Activated CD4-positive, alpha-beta T cell treated with anti-CD3 and anti-CD28 coated beads for 36 hours (primary cell): ENCODE measurements at regions not wholly inside any gene's neighbourhood (a gene's known extent, or its start where the extent isn't known, plus 50 kb on each side); places are given as distances from the start of the nearest gene placed in this dataset.
"Not testable (repeated sequence)": the region's sequence is repeated elsewhere in the genome, so short reads cannot be mapped to it uniquely, and the experiment has no call there.

ENCODE experiments used
- ATAC-seq: fragments of 200-7000 bp; cut with Tn5 transposase; one replicate; pipeline ENCODE4 v1.10.0; 2021; ENCODE audit warnings: mild to moderate bottlenecking, moderate library complexity
- CTCF ChIA-PET: fragments of 350-600 bp; sonication (Branson Sonifier 250); formaldehyde crosslinking; loops from one replicate; lab custom pipeline; 2021; ENCODE audit warnings: antibody characterized with exemption; lab: Charles Lee
- POLR2A ChIA-PET: fragments of 350-600 bp; sonication (Branson Sonifier 250); formaldehyde crosslinking; loops from one replicate; lab custom pipeline; 2021; ENCODE audit warnings: antibody characterized with exemption, inconsistent platforms; lab: Charles Lee
- DNase-seq: peaks from one replicate; pipeline ENCODE4 v3.0.0-alpha.2; 2020
- H3K27ac Mint-ChIP-seq: one replicate; pipeline ENCODE4 v1.8.0; 2021; ENCODE audit warnings: mixed read lengths
- H3K27me3 Mint-ChIP-seq: one replicate; pipeline ENCODE4 v1.8.0; 2021; ENCODE audit warnings: mixed read lengths
- H3K36me3 Mint-ChIP-seq: one replicate; pipeline ENCODE4 v1.8.0; 2021; ENCODE audit warnings: low read depth, mixed read lengths
- H3K4me1 Mint-ChIP-seq: one replicate; pipeline ENCODE4 v1.8.0; 2021; ENCODE audit warnings: mixed read lengths
- H3K4me3 Mint-ChIP-seq: one replicate; pipeline ENCODE4 v1.8.0; 2021; ENCODE audit warnings: mild to moderate bottlenecking, moderate library complexity, mixed read lengths
- H3K9me3 Mint-ChIP-seq: one replicate; pipeline ENCODE4 v1.8.0; 2021; ENCODE audit warnings: low read depth, mixed read lengths
- intact Hi-C, 2 experiments: fragments of 100-400 bp; cut with DNase I in 1 of 2; cut with micrococcal nuclease in 1 of 2; formaldehyde crosslinking; loops; one replicate each; pipeline versions ENCODE4 v1.14.2 to v1.15.1; 2022 to 2024; cut with DNase I, micrococcal nuclease

DNA sequence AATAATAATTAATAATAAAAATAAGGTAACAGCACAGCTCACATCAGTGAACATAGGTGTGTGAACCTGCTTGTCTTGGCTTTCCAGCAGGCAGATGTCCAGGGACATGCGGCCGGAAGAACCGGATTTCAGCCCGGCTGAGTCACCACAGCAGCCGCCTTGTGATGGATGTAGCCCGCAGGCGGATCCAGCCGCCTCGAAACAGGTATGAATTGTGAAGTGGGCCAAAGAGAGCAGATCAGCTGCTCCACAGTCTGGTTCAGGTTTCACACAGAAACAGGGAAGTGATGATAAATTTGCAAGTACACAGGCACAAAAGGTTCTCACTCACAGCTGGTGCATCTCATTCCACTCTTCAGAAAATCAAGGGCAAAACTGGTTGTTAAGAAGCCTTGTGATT lies 55.1 kb downstream of the ID4 start:
- H3K36me3 Mint-ChIP-seq: no peaks in the 10 kb centered on the region
- ChIA-PET POLR2A (no interaction called here), CTCF (interaction anchor here (0.6 kb wide), 1 partner anchor 235 kb away, joined by 4 read pairs; no protein-coding TSS in a partner anchor)
- H3K9me3 Mint-ChIP-seq: no peaks in the 10 kb centered on the region
- H3K27ac Mint-ChIP-seq: no peak overlapping the region
- no peak for DNase-seq
- ATAC-seq: no peak
- intact Hi-C loops: no loop called here
- H3K27me3 Mint-ChIP-seq: peaks cover 3% of the 10 kb centered on the region
- H3K4me3 Mint-ChIP-seq: no peak overlapping the region
- no peaks in the 10 kb centered on the region for H3K4me1 Mint-ChIP-seq

DNA sequence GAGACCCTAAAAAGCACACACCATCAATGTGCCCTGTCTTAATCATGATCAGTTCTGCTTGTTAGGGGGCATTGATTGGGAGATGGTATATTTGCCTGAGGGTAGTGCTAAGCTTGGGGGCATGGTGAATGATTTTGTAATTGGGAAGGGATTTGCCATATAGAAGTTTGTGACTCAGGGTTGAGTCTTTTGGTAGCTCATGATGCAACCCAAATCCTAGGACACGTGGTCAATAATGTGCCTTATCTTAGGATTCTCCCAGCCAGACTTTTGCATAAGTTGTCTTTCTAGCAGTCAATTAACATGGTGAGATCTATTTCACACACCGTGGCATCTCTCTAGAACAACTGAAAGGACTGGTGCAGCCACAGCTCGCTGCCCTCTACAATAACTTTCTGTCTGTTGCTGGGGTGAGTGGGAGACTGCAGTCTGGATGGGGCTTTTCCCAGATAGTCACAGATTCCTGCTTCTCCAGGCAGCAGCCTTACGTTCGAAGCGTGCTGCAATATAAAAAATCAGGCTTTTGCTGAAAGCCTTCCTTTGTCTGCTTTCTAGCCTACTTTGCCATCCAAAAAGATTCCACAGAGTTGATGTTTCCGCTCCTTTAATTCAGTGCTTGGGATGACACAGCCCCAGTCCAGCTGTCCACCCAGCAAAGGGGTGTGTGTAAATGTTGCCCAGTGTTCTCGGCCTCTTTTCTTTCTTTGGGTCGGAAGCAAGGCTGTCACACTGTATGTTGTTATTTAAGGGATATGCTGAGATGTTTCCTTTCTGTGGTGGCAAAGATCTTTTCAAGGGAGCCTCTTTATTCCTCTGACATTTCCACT lies 58.9 kb downstream of the ID4 start:
- H3K36me3 Mint-ChIP-seq: no peaks in the 10 kb centered on the region
- peaks cover 2% of the 10 kb centered on the region for H3K9me3 Mint-ChIP-seq
- CTCF ChIA-PET: interaction anchor here (0.7 kb wide), 1 partner anchor 129 kb away, joined by 3 read pairs; no protein-coding TSS in a partner anchor
- H3K4me3 Mint-ChIP-seq: no peak overlapping the region
- H3K27me3 Mint-ChIP-seq: no peaks in the 10 kb centered on the region
- POLR2A ChIA-PET: no interaction called here
- H3K4me1 Mint-ChIP-seq: no peaks in the 10 kb centered on the region
- no peak for ATAC-seq
- intact Hi-C loops: no loop called here
- no peak for DNase-seq
- no peak overlapping the region for H3K27ac Mint-ChIP-seq

GRCh38 chr6:19896693-19897010 lies 59.5 kb downstream of the ID4 start:
- DNase-seq: no peak
- no peak overlapping the region for H3K4me3 Mint-ChIP-seq
- CTCF ChIA-PET: no interaction called here
- no peaks in the 10 kb centered on the region for H3K27me3 Mint-ChIP-seq
- no peak for ATAC-seq
- H3K36me3 Mint-ChIP-seq: no peaks in the 10 kb centered on the region
- H3K27ac Mint-ChIP-seq: no peak overlapping the region
- intact Hi-C loops: no loop called here
- POLR2A ChIA-PET: no interaction called here
- H3K9me3 Mint-ChIP-seq: peaks cover 2% of the 10 kb centered on the region
- H3K4me1 Mint-ChIP-seq: no peaks in the 10 kb centered on the region

DNA sequence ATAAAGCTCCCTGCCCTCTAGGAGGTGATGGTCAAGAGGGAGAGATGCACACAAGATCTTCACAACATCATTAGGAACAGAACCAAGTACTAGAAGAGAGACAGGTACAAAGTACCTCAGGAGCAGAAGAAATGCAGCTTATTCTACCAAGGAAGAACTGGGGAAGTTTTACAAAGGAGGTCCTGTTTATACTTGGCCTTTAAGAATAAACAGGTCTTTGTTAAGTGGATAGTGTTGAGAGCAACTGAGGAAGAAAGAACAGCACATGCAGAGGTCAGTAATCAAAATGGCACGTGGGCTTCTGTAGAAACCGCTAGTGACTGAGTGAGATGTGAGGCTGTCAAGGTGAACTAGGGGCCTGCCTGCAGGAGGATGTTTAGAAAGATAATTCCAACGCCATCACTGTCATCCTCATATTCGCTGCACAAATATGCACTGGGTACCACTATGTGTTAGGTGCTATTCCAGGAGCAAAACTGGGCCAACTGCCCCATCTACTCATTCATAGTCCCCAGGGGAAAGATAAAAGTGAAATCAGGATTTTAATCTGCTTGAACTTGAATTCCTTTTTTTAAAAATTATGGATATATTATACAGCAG lies 61.1 kb downstream of the ID4 start:
- DNase-seq: no peak
- no peak overlapping the region for H3K27ac Mint-ChIP-seq
- no peak overlapping the region for H3K4me3 Mint-ChIP-seq
- H3K36me3 Mint-ChIP-seq: no peaks in the 10 kb centered on the region
- POLR2A ChIA-PET: no interaction called here
- intact Hi-C loops: no loop called here
- no peaks in the 10 kb centered on the region for H3K4me1 Mint-ChIP-seq
- ATAC-seq: no peak
- CTCF ChIA-PET: no interaction called here
- H3K27me3 Mint-ChIP-seq: no peaks in the 10 kb centered on the region
- H3K9me3 Mint-ChIP-seq: peaks cover 2% of the 10 kb centered on the region

- peaks cover 2% of the 10 kb centered on the region for H3K9me3 Mint-ChIP-seq
- no peaks in the 10 kb centered on the region for H3K4me1 Mint-ChIP-seq
- peaks cover 3% of the 10 kb centered on the region for H3K27me3 Mint-ChIP-seq
- no peak overlapping the region for H3K4me3 Mint-ChIP-seq
- DNase-seq (no peak), ATAC-seq (no peak)
- H3K27ac Mint-ChIP-seq: no peak overlapping the region
- POLR2A ChIA-PET: no interaction called here
- CTCF ChIA-PET: no interaction called here
- H3K36me3 Mint-ChIP-seq: no peaks in the 10 kb centered on the region
- intact Hi-C loops: no loop called here
Measured at GRCh38 chr6:19902201-19902600, 65.0 kb downstream of the ID4 start.

DNA sequence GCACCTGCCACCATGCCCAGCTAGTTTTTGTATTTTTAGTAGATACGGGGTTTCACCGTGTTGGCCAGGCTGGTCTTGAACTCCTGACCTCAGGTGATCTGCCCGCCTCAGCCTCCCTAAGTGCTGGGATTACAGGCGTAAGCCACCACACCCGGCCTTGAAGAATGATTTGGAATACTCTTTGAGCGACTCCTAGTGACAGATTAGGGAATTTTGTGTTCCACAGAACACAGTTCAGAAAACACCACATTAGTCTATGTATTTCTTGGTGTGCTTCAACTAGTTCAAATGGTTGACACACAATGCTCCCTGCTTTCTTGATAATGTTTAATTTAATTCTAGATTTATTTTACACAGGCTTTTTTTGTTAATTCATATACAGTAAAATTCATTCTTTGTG lies 67.2 kb downstream of the ID4 start:
- H3K4me1 Mint-ChIP-seq, POLR2A ChIA-PET, H3K27ac Mint-ChIP-seq, H3K4me3 Mint-ChIP-seq, H3K9me3 Mint-ChIP-seq, H3K27me3 Mint-ChIP-seq, H3K36me3 Mint-ChIP-seq, DNase-seq, ATAC-seq, intact Hi-C loops, CTCF ChIA-PET: not testable (repeated sequence)

DNA sequence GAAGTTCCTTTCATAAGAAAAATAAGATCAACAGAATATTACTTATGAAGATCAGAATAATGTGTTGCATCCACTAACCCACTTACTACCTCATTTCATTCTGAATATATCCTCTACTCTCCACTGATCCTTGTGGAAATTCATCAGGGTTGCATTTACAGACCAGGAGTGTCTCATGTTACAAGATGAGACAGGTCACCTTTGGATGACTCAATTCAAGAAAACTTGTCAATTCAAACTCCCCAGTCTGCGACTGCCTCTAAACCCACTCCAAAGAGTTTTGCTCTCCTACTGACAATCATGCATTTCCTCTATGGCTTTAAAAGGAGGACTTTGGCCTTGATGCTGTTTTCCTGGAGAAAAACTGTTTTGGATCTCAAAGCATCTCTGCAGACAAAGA lies 68.4 kb downstream of the ID4 start:
- ChIA-PET POLR2A (no interaction called here), CTCF (no interaction called here)
- no peaks in the 10 kb centered on the region for H3K4me1 Mint-ChIP-seq
- H3K9me3 Mint-ChIP-seq: no peaks in the 10 kb centered on the region
- H3K27ac Mint-ChIP-seq: no peak overlapping the region
- intact Hi-C loops: no loop called here
- ATAC-seq (no peak), DNase-seq (no peak)
- H3K4me3 Mint-ChIP-seq: no peak overlapping the region
- H3K27me3 Mint-ChIP-seq: peaks cover 3% of the 10 kb centered on the region
- H3K36me3 Mint-ChIP-seq: no peaks in the 10 kb centered on the region

DNA sequence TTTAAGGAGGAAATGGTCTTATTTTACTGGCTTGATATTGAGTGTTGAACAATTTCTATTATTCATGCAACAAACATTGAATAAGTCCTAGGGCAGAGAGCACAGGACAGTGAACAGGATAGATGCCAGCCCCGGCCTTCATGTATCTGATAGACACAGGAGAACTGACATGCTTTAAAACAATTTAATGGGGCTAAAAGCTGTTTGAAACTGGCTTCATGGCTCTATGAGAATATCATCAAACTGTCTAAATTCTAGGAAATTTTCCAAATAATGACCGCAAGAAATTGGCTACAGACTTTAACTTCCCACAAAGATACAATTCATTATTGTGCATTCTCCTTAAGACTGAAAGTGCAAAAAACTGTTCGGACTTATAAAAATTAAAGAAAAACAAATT lies 69.0 kb downstream of the ID4 start:
- H3K27ac Mint-ChIP-seq: no peak overlapping the region
- peaks cover 3% of the 10 kb centered on the region for H3K27me3 Mint-ChIP-seq
- no peaks in the 10 kb centered on the region for H3K9me3 Mint-ChIP-seq
- H3K36me3 Mint-ChIP-seq: no peaks in the 10 kb centered on the region
- POLR2A ChIA-PET: no interaction called here
- DNase-seq: no peak
- no peak overlapping the region for H3K4me3 Mint-ChIP-seq
- intact Hi-C loops: no loop called here
- CTCF ChIA-PET: no interaction called here
- H3K4me1 Mint-ChIP-seq: no peaks in the 10 kb centered on the region
- no peak for ATAC-seq

DNA sequence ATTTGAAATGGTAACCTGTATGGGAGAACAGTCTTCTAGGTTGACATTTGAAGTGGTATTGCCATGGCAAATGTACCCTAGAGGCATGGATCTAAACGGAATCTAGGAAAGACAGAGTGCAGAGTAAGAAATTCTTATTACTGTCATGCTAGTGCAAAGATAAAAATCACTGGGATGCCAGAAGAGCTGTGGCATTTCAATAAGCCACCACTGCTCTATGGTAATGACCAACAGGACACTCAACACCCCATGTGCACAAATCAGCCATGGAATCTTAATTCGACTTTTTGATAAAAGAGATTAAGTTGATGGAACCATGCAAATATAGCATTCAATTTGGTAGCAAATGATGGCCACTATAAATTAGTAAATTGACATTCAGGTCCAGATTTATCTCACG lies 74.1 kb downstream of the ID4 start:
- no peak for ATAC-seq
- ChIA-PET CTCF (no interaction called here), POLR2A (no interaction called here)
- no peak for DNase-seq
- no peaks in the 10 kb centered on the region for H3K4me1 Mint-ChIP-seq
- H3K27ac Mint-ChIP-seq: no peak overlapping the region
- intact Hi-C loops: no loop called here
- peaks cover 7% of the 10 kb centered on the region for H3K9me3 Mint-ChIP-seq
- H3K27me3 Mint-ChIP-seq: no peaks in the 10 kb centered on the region
- no peaks in the 10 kb centered on the region for H3K36me3 Mint-ChIP-seq
- no peak overlapping the region for H3K4me3 Mint-ChIP-seq

- ChIA-PET POLR2A (no interaction called here), CTCF (interaction anchor here (0.6 kb wide), 1 partner anchor 1767 kb away, joined by 4 read pairs; no protein-coding TSS in a partner anchor)
- H3K4me3 Mint-ChIP-seq: no peak overlapping the region
- H3K4me1 Mint-ChIP-seq: no peaks in the 10 kb centered on the region
- DNase-seq: no peak
- ATAC-seq: no peak
- H3K27me3 Mint-ChIP-seq: no peaks in the 10 kb centered on the region
- H3K27ac Mint-ChIP-seq: no peak overlapping the region
- H3K36me3 Mint-ChIP-seq: no peaks in the 10 kb centered on the region
- intact Hi-C loops: no loop called here
- H3K9me3 Mint-ChIP-seq: peaks cover 20% of the 10 kb centered on the region
Measured at GRCh38 chr6:19918436-19918835, 81.3 kb downstream of the ID4 start.

- no peak overlapping the region for H3K4me3 Mint-ChIP-seq
- H3K36me3 Mint-ChIP-seq: no peaks in the 10 kb centered on the region
Measured at GRCh38 chr6:19921786-19922185, 84.6 kb downstream of the ID4 start.

DNA sequence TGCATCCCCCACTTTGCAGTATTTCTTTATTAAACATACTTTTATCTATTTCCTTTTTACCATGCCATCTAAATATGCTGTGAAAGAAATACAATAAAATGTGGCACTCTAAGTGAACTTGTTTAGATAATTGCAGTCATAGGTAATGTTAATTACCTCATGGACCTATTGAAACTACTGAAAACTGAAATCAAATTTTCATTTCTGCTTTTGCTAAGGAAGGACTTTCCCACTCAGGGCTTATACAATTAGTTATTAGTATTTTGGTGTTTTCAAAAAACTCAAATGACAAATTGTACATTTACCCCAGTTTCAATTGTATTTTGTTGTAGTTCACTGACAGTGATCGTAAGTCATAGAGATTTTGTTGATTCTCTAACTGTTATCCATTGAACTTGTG lies 88.4 kb downstream of the ID4 start:
- POLR2A ChIA-PET: no interaction called here
- CTCF ChIA-PET: no interaction called here
- no peaks in the 10 kb centered on the region for H3K27me3 Mint-ChIP-seq
- intact Hi-C loops: no loop called here
- DNase-seq (no peak), ATAC-seq (no peak)
- peaks cover 2% of the 10 kb centered on the region for H3K9me3 Mint-ChIP-seq
- no peak overlapping the region for H3K27ac Mint-ChIP-seq
- no peaks in the 10 kb centered on the region for H3K4me1 Mint-ChIP-seq
- no peak overlapping the region for H3K4me3 Mint-ChIP-seq
- H3K36me3 Mint-ChIP-seq: no peaks in the 10 kb centered on the region

More at GRCh38 chr6:19921786-19922185, 84.6 kb downstream of the ID4 start:
- ChIA-PET POLR2A (no interaction called here), CTCF (no interaction called here)
- intact Hi-C loops: no loop called here
- Mint-ChIP-seq H3K27me3 (no peaks in the 10 kb centered on the region), H3K4me1 (no peaks in the 10 kb centered on the region), H3K9me3 (peaks cover 9% of the 10 kb centered on the region), H3K27ac (no peak overlapping the region)
- ATAC-seq (no peak), DNase-seq (no peak)
